ENCODE measurements at regions not wholly inside any gene's neighbourhood (a gene's known extent, or its start where the extent isn't known, plus 50 kb on each side); places are given as distances from the start of the nearest gene placed in this dataset.

DNA sequence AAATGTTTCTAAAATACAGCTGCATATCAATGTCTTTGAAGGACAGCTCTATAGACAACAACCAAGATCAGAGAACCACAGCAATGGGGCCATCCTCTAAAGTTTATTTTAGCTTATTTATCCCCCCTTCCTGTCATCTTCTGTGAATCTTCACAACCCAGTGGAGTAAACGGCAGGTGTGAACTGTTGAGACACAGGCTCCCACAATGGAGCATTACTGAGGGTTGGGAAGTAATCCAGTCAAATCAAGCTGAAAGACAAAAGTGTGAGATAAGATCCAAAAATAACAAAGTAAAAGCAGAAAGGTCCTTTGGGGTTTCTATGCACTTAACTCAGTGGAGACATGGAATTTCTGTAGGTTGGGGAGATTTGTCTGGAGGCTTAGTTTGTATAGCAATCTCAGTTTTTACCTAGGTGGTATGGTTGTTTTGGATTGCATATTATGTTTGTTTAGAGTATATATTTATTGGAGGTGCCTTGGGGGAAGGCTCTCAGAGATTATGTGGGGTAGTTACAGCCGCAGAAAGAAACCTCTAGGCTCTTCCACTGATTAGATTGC lies 286.9 kb upstream of the ADGRL2 start:
- Histone ChIP-seq H3K4me3 (ENCODE audit: low read depth in 1 of 3, low read length in 3 of 3) (no peak overlapping the region), H3K4me1 (ENCODE audit: control insufficient read depth in 4 of 4, insufficient read depth in 4 of 4, low read length in 3 of 4) (peaks cover 0 to 2% (median 0%) of the 10 kb centered on the region in 4 donors), H3K27ac (ENCODE audit: low read depth in 1 of 2, low read length in 2 of 2) (no peak overlapping the region), H3K9ac (ENCODE audit: low read depth in 1 of 2, low read length in 2 of 2) (no peak overlapping the region), H3K9me3 (ENCODE audit: control insufficient read depth in 4 of 4, low read length in 3 of 4) (no peaks in the 10 kb centered on the region), H3K27me3 (ENCODE audit: control insufficient read depth in 4 of 4, insufficient read depth in 4 of 4, low read length in 3 of 4) (peaks cover 0 to 2% (median 0%) of the 10 kb centered on the region in 4 donors), H3K36me3 (ENCODE audit: control insufficient read depth in 4 of 4, insufficient read depth in 3 of 4, low read depth in 1 of 4, low read length in 3 of 4) (no peaks in the 10 kb centered on the region)
- DNase-seq (ENCODE audit: low spot score), result no peak
- TF ChIP-seq NR2F2 (IDR thresholded peaks at IDR 0.05), result no peak
- TF ChIP-seq SP1 (IDR thresholded peaks at IDR 0.05), result no peak
- 71% methylated on average over 2 of the region's 2 CpGs for WGBS

DNA sequence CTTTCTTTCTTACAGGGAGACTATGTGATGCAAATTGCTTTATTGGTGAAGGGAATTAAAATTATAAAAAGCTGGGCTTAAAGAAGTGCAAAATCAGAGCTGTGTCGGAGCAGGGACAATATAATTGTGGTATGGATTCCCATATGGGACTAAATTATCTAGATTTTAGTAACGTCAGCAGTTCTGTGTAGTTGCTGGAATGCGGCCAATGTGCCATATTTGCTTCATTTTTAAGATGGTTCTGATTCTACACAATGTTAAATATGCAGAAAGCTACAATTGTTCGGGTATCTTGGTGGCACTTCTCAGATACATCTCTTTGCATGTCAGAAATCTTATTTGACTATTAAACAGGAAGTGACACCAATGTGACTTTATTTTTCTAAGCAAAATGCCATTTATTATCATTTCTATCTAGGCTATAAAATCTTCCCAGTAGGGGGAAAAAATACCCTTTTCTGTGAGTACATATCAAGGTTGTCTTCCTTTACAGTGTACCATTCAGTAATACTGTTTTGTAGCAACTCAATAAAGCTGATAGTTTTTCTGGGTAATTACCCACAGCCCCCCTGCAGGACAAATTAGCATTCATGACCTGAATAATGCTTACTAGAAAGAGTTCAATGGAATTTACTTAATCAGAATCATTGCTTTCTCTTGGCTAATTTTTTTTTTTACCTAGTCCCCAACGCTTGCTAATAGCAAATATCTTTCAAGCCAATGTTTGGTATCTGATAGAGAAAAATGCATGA lies 288.3 kb upstream of the ADGRL2 start:
- no peaks in the 10 kb centered on the region for H3K9me3 ChIP-seq (ENCODE audit: control insufficient read depth in 4 of 4, low read length in 3 of 4)
- no peak overlapping the region for H3K9ac ChIP-seq (ENCODE audit: low read depth in 1 of 2, low read length in 2 of 2)
- H3K27ac ChIP-seq (ENCODE audit: low read depth in 1 of 2, low read length in 2 of 2), result no peak overlapping the region
- WGBS, result 80% methylated on average over 5 of the region's 5 CpGs
- no peak overlapping the region for H3K4me3 ChIP-seq (ENCODE audit: low read depth in 1 of 3, low read length in 3 of 3)
- H3K4me1 ChIP-seq (ENCODE audit: control insufficient read depth in 4 of 4, insufficient read depth in 4 of 4, low read length in 3 of 4), result no peaks in the 10 kb centered on the region
- no peaks in the 10 kb centered on the region for H3K36me3 ChIP-seq (ENCODE audit: control insufficient read depth in 4 of 4, insufficient read depth in 3 of 4, low read depth in 1 of 4, low read length in 3 of 4)
- TF ChIP-seq GABPA (IDR thresholded peaks at IDR 0.05 in 1 of 2, conservative IDR thresholded peaks at IDR 0.05 in 1 of 2) (no peak), RAD21 (IDR thresholded peaks at IDR 0.05) (no peak), FOXA1 (IDR thresholded peaks at IDR 0.05) (no peak), RXRA (IDR thresholded peaks at IDR 0.05) (no peak), HNF4G (IDR thresholded peaks at IDR 0.05) (no peak), FOXA2 (IDR thresholded peaks at IDR 0.05) (no peak), JUND (IDR thresholded peaks at IDR 0.05) (no peak), SP1 (IDR thresholded peaks at IDR 0.05) (no peak), YY1 (IDR thresholded peaks at IDR 0.05) (no peak), EGR1 (IDR thresholded peaks at IDR 0.05; ENCODE audit: low read depth in 2 of 2) (no peak), NR2F2 (IDR thresholded peaks at IDR 0.05) (no peak), TAF1 (conservative IDR thresholded peaks at IDR 0.05) (no peak), HNF4A (conservative IDR thresholded peaks at IDR 0.05) (no peak)
- TF ChIP-seq, protein P1, sequence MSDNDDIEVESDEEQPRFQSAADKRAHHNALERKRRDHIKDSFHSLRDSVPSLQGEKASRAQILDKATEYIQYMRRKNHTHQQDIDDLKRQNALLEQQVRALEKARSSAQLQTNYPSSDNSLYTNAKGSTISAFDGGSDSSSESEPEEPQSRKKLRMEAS (IDR thresholded peaks at IDR 0.05), result no peak
- TF ChIP-seq, protein P2, sequence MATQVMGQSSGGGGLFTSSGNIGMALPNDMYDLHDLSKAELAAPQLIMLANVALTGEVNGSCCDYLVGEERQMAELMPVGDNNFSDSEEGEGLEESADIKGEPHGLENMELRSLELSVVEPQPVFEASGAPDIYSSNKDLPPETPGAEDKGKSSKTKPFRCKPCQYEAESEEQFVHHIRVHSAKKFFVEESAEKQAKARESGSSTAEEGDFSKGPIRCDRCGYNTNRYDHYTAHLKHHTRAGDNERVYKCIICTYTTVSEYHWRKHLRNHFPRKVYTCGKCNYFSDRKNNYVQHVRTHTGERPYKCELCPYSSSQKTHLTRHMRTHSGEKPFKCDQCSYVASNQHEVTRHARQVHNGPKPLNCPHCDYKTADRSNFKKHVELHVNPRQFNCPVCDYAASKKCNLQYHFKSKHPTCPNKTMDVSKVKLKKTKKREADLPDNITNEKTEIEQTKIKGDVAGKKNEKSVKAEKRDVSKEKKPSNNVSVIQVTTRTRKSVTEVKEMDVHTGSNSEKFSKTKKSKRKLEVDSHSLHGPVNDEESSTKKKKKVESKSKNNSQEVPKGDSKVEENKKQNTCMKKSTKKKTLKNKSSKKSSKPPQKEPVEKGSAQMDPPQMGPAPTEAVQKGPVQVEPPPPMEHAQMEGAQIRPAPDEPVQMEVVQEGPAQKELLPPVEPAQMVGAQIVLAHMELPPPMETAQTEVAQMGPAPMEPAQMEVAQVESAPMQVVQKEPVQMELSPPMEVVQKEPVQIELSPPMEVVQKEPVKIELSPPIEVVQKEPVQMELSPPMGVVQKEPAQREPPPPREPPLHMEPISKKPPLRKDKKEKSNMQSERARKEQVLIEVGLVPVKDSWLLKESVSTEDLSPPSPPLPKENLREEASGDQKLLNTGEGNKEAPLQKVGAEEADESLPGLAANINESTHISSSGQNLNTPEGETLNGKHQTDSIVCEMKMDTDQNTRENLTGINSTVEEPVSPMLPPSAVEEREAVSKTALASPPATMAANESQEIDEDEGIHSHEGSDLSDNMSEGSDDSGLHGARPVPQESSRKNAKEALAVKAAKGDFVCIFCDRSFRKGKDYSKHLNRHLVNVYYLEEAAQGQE (IDR thresholded peaks at IDR 0.05), result no peak
- TF ChIP-seq, protein P3, sequence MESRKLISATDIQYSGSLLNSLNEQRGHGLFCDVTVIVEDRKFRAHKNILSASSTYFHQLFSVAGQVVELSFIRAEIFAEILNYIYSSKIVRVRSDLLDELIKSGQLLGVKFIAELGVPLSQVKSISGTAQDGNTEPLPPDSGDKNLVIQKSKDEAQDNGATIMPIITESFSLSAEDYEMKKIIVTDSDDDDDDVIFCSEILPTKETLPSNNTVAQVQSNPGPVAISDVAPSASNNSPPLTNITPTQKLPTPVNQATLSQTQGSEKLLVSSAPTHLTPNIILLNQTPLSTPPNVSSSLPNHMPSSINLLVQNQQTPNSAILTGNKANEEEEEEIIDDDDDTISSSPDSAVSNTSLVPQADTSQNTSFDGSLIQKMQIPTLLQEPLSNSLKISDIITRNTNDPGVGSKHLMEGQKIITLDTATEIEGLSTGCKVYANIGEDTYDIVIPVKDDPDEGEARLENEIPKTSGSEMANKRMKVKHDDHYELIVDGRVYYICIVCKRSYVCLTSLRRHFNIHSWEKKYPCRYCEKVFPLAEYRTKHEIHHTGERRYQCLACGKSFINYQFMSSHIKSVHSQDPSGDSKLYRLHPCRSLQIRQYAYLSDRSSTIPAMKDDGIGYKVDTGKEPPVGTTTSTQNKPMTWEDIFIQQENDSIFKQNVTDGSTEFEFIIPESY (IDR thresholded peaks at IDR 0.05), result no peak
- TF ChIP-seq, protein P4, sequence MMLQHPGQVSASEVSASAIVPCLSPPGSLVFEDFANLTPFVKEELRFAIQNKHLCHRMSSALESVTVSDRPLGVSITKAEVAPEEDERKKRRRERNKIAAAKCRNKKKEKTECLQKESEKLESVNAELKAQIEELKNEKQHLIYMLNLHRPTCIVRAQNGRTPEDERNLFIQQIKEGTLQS (IDR thresholded peaks at IDR 0.05), result no peak
- TF ChIP-seq, protein P5, sequence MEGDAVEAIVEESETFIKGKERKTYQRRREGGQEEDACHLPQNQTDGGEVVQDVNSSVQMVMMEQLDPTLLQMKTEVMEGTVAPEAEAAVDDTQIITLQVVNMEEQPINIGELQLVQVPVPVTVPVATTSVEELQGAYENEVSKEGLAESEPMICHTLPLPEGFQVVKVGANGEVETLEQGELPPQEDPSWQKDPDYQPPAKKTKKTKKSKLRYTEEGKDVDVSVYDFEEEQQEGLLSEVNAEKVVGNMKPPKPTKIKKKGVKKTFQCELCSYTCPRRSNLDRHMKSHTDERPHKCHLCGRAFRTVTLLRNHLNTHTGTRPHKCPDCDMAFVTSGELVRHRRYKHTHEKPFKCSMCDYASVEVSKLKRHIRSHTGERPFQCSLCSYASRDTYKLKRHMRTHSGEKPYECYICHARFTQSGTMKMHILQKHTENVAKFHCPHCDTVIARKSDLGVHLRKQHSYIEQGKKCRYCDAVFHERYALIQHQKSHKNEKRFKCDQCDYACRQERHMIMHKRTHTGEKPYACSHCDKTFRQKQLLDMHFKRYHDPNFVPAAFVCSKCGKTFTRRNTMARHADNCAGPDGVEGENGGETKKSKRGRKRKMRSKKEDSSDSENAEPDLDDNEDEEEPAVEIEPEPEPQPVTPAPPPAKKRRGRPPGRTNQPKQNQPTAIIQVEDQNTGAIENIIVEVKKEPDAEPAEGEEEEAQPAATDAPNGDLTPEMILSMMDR (IDR thresholded peaks at IDR 0.05; ENCODE audit: low read depth, low read length, missing input control), result no peak
- no peak for DNase-seq (ENCODE audit: low spot score)
- peaks cover 0 to 2% (median 0%) of the 10 kb centered on the region in 4 donors for H3K27me3 ChIP-seq (ENCODE audit: control insufficient read depth in 4 of 4, insufficient read depth in 4 of 4, low read length in 3 of 4)

Measured in liver (tissue), 8 donors.